ENCODE measurements at regions not wholly inside any gene's neighbourhood (a gene's known extent, or its start where the extent isn't known, plus 50 kb on each side); places are given as distances from the start of the nearest gene placed in this dataset.
"Not testable (repeated sequence)": the region's sequence is repeated elsewhere in the genome, so short reads cannot be mapped to it uniquely, and the experiment has no call there.

DNA sequence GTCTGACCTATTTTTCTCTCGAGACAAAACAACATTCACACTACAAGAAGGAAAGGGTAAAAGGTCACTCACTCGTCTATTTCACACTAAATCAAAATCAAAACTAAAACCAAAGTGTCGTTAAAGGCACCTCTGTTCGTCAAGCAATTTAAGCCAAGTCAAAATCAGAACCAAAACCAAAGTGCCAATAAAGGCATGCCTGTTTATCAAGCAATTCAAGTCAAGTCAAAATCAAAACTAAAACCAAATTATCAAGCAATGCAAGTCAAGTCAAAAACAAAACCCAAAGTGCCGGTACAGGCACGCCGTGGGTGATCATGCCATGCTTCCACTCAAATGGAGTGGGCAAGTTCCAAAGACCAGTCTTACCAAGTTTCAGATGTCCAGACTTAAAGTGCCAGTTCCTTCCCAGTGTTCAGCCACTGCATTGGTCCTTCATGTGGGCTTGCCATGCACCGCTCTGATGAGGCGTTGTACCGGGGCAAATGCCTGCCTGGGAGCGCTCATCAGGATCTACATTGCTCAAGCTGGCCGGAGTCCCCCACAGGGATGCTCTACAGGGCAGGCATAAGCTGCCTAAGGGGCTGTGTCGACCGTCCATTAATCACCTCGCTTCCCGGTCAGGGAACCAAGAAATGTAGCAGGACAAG is 55.1 kb upstream of the RBMX start:
- TF ChIP-seq, protein P1, sequence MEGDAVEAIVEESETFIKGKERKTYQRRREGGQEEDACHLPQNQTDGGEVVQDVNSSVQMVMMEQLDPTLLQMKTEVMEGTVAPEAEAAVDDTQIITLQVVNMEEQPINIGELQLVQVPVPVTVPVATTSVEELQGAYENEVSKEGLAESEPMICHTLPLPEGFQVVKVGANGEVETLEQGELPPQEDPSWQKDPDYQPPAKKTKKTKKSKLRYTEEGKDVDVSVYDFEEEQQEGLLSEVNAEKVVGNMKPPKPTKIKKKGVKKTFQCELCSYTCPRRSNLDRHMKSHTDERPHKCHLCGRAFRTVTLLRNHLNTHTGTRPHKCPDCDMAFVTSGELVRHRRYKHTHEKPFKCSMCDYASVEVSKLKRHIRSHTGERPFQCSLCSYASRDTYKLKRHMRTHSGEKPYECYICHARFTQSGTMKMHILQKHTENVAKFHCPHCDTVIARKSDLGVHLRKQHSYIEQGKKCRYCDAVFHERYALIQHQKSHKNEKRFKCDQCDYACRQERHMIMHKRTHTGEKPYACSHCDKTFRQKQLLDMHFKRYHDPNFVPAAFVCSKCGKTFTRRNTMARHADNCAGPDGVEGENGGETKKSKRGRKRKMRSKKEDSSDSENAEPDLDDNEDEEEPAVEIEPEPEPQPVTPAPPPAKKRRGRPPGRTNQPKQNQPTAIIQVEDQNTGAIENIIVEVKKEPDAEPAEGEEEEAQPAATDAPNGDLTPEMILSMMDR (IDR thresholded peaks at IDR 0.05; ENCODE audit: extremely low read depth in 1 of 2, insufficient read depth in 1 of 2, low read depth in 1 of 2, low read length in 2 of 2): not testable (repeated sequence)
- not testable (repeated sequence) for TF ChIP-seq POLR2A (IDR thresholded peaks at IDR 0.05; ENCODE audit: low read depth, low read length); JUN (IDR thresholded peaks at IDR 0.05; ENCODE audit: borderline replicate concordance, insufficient read depth, insufficient read length, low read depth)

Data from endothelial cell of umbilical vein (primary cell).